Panc1 (cell line): ENCODE measurements at regions not wholly inside any gene's neighbourhood (a gene's known extent, or its start where the extent isn't known, plus 50 kb on each side); places are given as distances from the start of the nearest gene placed in this dataset.

Experiments
- ATAC-seq: fragments of 200-7000 bp; cut with Tn5 transposase; 2 replicates; pipeline ENCODE4 v1.9.1; 2020; ENCODE audit warnings: mild to moderate bottlenecking, moderate library complexity
- BruUV-seq: library from RNA; stranded (reverse); fragments of 400-500 nt; replicated peaks from 2 replicates; lab custom pipeline; 2021; lab: Mats Ljungman, UMichigan
- CTCF ChIA-PET: fragments of 300-600 bp; sonication (Branson Sonifier 250); formaldehyde crosslinking; loops from one replicate; lab custom pipeline; 2022; ENCODE audit warnings: antibody characterized with exemption; lab: Charles Lee
- POLR2A ChIA-PET: fragments of 300-600 bp; sonication (Branson Sonifier 250); formaldehyde crosslinking; loops from one replicate; lab custom pipeline; 2022; ENCODE audit warnings: antibody characterized with exemption; lab: Charles Lee
- DNase-seq: peaks from one replicate; pipeline ENCODE4 v3.0.0-alpha.2; 2010; ENCODE audit warnings: low read depth, low spot score
- H3K27ac ChIP-seq: 2 replicates; pipeline ENCODE4 v1.5.1; 2011; ENCODE audit warnings: mild to moderate bottlenecking, low read length, inconsistent platforms
- H3K27me3 ChIP-seq: fragments of 200-500 bp; sonication (Bioruptor generic); 2 replicates; pipeline ENCODE4 v1.6.0; 2014; ENCODE audit warnings: low read length, inconsistent platforms; ENCODE audit not compliant: control insufficient read depth, insufficient read depth
- H3K36me3 ChIP-seq: fragments of 200-500 bp; sonication (Bioruptor generic); 2 replicates; pipeline ENCODE4 v1.5.1; 2014; ENCODE audit warnings: inconsistent platforms, mild to moderate bottlenecking, low read length, moderate library complexity; ENCODE audit not compliant: control insufficient read depth, insufficient read depth
- H3K4me1 ChIP-seq: 2 replicates; pipeline ENCODE4 v1.5.1; 2011; ENCODE audit warnings: inconsistent platforms, mild to moderate bottlenecking, low read length, moderate library complexity; ENCODE audit not compliant: control insufficient read depth, insufficient read depth
- H3K4me3 ChIP-seq, 2 experiments: 2 replicates each; pipeline ENCODE4 v1.5.1; 2011 to 2012; ENCODE audit warnings: low read depth in 2 of 2, low read length in 2 of 2, mild to moderate bottlenecking in 2 of 2, inconsistent platforms in 1 of 2, moderate library complexity in 1 of 2
- H3K9me3 ChIP-seq: fragments of 200-500 bp; sonication (Bioruptor generic); 2 replicates; pipeline ENCODE4 v1.5.1; 2014; ENCODE audit warnings: low read depth, mild to moderate bottlenecking, inconsistent platforms, low read length, moderate library complexity; ENCODE audit not compliant: control insufficient read depth, insufficient read depth
- POLR2AphosphoS5 ChIP-seq: IDR thresholded peaks from 2 replicates; pipeline ENCODE4 v1.6.1; 2012; ENCODE audit warnings: mild to moderate bottlenecking, low read depth, low read length, moderate library complexity
- SIN3A ChIP-seq: IDR thresholded peaks from 2 replicates; pipeline ENCODE4 v1.6.1; 2012; ENCODE audit warnings: low read depth, mild to moderate bottlenecking, low read length, moderate library complexity, borderline replicate concordance; ENCODE audit not compliant: insufficient read depth
- TCF7L2 ChIP-seq: IDR thresholded peaks from 2 replicates; pipeline ENCODE4 v1.6.1; 2011; ENCODE audit warnings: mild to moderate bottlenecking, low read depth, low read length, inconsistent platforms
- in situ Hi-C: cut with HindIII; loops from 2 replicates; pipeline ENCODE4 v1.10.0; 2016; ENCODE audit warnings: low sequenced_read_pairs, low pct_unique_long_range_greater_than_20kb
- intact Hi-C: fragments of 100-400 bp; cut with micrococcal nuclease; formaldehyde crosslinking; loops from one replicate; pipeline ENCODE4 v1.10.0; 2022; ENCODE audit not compliant: unreplicated experiment
- TF ChIP-seq, protein P1 (sequence below), 2 experiments: IDR thresholded peaks; 2 replicates each; pipeline ENCODE4 v1.6.1; 2011 to 2012; ENCODE audit warnings: low read depth in 2 of 2, control low read depth in 1 of 2, low read length in 1 of 2, mild to moderate bottlenecking in 1 of 2, moderate library complexity in 1 of 2; ENCODE audit not compliant: insufficient read depth in 1 of 2
- TF ChIP-seq, protein P2 (sequence below): fragments of 450-650 bp; IDR thresholded peaks from 2 replicates; pipeline ENCODE4 v1.5.1; 2017; ENCODE audit warnings: mild to moderate bottlenecking

DNA sequence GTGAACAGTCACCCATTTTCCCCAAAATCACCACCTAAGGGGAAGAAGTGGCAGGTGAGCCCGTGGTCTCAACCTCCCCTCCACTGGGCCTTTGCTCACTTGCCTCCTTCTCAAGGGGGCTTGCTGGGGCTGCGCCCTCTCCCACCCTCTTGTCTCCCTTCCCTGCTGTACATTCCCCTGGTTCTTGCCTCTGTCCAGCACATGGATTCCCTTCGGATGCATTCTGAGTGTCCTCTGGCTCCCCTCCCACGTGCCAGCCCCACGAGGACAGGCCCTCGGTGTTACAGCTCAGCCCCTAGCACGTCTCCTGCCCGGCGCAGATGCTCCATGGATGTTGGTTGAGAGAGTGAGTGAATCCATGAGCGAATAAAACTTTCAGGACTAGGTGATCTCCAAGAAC lies 367.8 kb upstream of the SULF2 start:
- no TSS peak for BruUV-seq
- in situ Hi-C loops: no loop called here
- intact Hi-C loops: no loop called here
- DNase-seq: no peak
- POLR2A ChIA-PET: no interaction called here
- Histone ChIP-seq H3K4me3 (no peak overlapping the region), H3K9me3 (no peaks in the 10 kb centered on the region), H3K4me1 (no peaks in the 10 kb centered on the region), H3K27me3 (peaks cover 9% of the 10 kb centered on the region), H3K36me3 (no peaks in the 10 kb centered on the region), H3K27ac (no peak overlapping the region)
- CTCF ChIA-PET: no interaction called here
- no peak for ATAC-seq
- TF ChIP-seq, protein P1, sequence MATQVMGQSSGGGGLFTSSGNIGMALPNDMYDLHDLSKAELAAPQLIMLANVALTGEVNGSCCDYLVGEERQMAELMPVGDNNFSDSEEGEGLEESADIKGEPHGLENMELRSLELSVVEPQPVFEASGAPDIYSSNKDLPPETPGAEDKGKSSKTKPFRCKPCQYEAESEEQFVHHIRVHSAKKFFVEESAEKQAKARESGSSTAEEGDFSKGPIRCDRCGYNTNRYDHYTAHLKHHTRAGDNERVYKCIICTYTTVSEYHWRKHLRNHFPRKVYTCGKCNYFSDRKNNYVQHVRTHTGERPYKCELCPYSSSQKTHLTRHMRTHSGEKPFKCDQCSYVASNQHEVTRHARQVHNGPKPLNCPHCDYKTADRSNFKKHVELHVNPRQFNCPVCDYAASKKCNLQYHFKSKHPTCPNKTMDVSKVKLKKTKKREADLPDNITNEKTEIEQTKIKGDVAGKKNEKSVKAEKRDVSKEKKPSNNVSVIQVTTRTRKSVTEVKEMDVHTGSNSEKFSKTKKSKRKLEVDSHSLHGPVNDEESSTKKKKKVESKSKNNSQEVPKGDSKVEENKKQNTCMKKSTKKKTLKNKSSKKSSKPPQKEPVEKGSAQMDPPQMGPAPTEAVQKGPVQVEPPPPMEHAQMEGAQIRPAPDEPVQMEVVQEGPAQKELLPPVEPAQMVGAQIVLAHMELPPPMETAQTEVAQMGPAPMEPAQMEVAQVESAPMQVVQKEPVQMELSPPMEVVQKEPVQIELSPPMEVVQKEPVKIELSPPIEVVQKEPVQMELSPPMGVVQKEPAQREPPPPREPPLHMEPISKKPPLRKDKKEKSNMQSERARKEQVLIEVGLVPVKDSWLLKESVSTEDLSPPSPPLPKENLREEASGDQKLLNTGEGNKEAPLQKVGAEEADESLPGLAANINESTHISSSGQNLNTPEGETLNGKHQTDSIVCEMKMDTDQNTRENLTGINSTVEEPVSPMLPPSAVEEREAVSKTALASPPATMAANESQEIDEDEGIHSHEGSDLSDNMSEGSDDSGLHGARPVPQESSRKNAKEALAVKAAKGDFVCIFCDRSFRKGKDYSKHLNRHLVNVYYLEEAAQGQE (IDR thresholded peaks at IDR 0.05; ENCODE audit: insufficient read depth in 1 of 2, low read depth in 2 of 2, low read length in 1 of 2): peak in 1 of 2 experiments; percentile 27; a peak in 1 of 4 replicates
- TF ChIP-seq POLR2AphosphoS5: no peak

DNA sequence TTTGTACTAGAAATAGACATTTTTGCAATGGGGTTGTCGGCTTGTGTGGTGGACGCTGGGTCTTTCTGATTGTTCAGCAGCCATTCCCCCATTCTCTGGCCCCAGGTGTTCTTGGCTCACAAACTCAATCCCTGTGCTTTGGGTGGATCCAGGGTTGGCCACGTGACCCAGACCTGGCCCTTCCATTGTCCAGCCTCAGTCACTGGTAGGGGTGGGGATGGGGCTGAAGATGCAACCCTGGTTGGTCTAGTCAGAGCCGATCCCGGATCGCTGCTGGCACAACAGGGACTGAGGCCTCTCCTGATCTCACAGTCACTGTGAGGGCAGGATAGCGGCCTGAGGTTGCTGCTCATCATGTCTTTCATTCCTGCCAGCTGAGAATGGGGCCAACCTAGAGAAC lies 365.3 kb upstream of the SULF2 start:
- DNase-seq: no peak
- H3K36me3 ChIP-seq: no peaks in the 10 kb centered on the region
- intact Hi-C loops: no loop called here
- no peaks in the 10 kb centered on the region for H3K4me1 ChIP-seq
- peaks cover 7% of the 10 kb centered on the region; the same call in 1 of the 2 replicates for H3K27me3 ChIP-seq
- no peaks in the 10 kb centered on the region for H3K9me3 ChIP-seq
- H3K27ac ChIP-seq: no peak overlapping the region
- POLR2A ChIA-PET: no interaction called here
- no peak overlapping the region for H3K4me3 ChIP-seq
- TF ChIP-seq, protein P2, sequence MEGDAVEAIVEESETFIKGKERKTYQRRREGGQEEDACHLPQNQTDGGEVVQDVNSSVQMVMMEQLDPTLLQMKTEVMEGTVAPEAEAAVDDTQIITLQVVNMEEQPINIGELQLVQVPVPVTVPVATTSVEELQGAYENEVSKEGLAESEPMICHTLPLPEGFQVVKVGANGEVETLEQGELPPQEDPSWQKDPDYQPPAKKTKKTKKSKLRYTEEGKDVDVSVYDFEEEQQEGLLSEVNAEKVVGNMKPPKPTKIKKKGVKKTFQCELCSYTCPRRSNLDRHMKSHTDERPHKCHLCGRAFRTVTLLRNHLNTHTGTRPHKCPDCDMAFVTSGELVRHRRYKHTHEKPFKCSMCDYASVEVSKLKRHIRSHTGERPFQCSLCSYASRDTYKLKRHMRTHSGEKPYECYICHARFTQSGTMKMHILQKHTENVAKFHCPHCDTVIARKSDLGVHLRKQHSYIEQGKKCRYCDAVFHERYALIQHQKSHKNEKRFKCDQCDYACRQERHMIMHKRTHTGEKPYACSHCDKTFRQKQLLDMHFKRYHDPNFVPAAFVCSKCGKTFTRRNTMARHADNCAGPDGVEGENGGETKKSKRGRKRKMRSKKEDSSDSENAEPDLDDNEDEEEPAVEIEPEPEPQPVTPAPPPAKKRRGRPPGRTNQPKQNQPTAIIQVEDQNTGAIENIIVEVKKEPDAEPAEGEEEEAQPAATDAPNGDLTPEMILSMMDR: no peak
- TF ChIP-seq, protein P1 (IDR thresholded peaks at IDR 0.05; ENCODE audit: insufficient read depth in 1 of 2, low read depth in 2 of 2, low read length in 1 of 2): no peak
- TF ChIP-seq SIN3A: no peak
- no peak for TF ChIP-seq POLR2AphosphoS5
- TF ChIP-seq TCF7L2: no peak
- no peak for ATAC-seq
- CTCF ChIA-PET: interaction anchor here (0.8 kb wide), 1 partner anchor 27 kb away, joined by 3 read pairs; no protein-coding TSS in a partner anchor
- no TSS peak for BruUV-seq
- in situ Hi-C loops: no loop called here
